CD4-positive, CD25-positive, alpha-beta regulatory T cell (primary cell): ENCODE measurements at regions not wholly inside any gene's neighbourhood (a gene's known extent, or its start where the extent isn't known, plus 50 kb on each side); places are given as distances from the start of the nearest gene placed in this dataset.

Source experiments
- ATAC-seq, 2 donors: fragments of 150-1000 bp; cut with Tn5 transposase; one replicate each; pipeline ENCODE4 v1.10.0; 2021; ENCODE audit warnings: low read depth in 2 of 2, moderate number of reproducible peaks in 2 of 2, moderate library complexity in 1 of 2
- DNase-seq, 3 donors: peaks; one replicate each; pipeline versions ENCODE4 v3.0.0 to v3.0.0-alpha.2; 2012 to 2022; ENCODE audit warnings: mixed read lengths in 1 of 3
- H3K27ac ChIP-seq: one replicate; pipeline ENCODE4 v1.7.0; 2013; ENCODE audit warnings: mild to moderate bottlenecking, low read length; ENCODE audit not compliant: insufficient read depth, poor library complexity, severe bottlenecking
- H3K27me3 ChIP-seq: one replicate; pipeline ENCODE4 v1.7.0; 2013; ENCODE audit warnings: low read length; ENCODE audit not compliant: control insufficient read depth, insufficient read depth
- H3K36me3 ChIP-seq: one replicate; pipeline ENCODE4 v1.7.0; 2013; ENCODE audit warnings: mild to moderate bottlenecking, low read length, moderate library complexity; ENCODE audit not compliant: control insufficient read depth, insufficient read depth
- H3K4me1 ChIP-seq: 2 replicates; pipeline ENCODE4 v1.7.0; 2013; ENCODE audit warnings: mild to moderate bottlenecking, low read length; ENCODE audit not compliant: insufficient read depth, control insufficient read depth, poor library complexity, severe bottlenecking
- H3K4me3 ChIP-seq: one replicate; pipeline ENCODE4 v1.7.0; 2013; ENCODE audit warnings: low read depth, mild to moderate bottlenecking, low read length, moderate library complexity
- H3K9me3 ChIP-seq, 2 experiments: 1 replicate in 1 of 2; 2 replicates in 1 of 2; pipeline ENCODE4 v1.7.0; 2013; ENCODE audit warnings: low read length in 2 of 2, mild to moderate bottlenecking in 1 of 2, moderate library complexity in 1 of 2; ENCODE audit not compliant: control insufficient read depth in 2 of 2
- H3K27ac Mint-ChIP-seq, 3 donors: one replicate each; pipeline ENCODE4 v1.8.0; 2020 to 2022; ENCODE audit warnings: mild to moderate bottlenecking in 3 of 3, mixed read lengths in 3 of 3, moderate library complexity in 2 of 3
- H3K27me3 Mint-ChIP-seq: one replicate; pipeline ENCODE4 v1.8.0; 2022; ENCODE audit warnings: mild to moderate bottlenecking, mixed read lengths
- H3K36me3 Mint-ChIP-seq: one replicate; pipeline ENCODE4 v1.8.0; 2020; ENCODE audit warnings: mixed read lengths
- H3K4me1 Mint-ChIP-seq, 4 donors: one replicate each; pipeline ENCODE4 v1.8.0; 2020 to 2022; ENCODE audit warnings: mixed read lengths in 4 of 4, mild to moderate bottlenecking in 1 of 4
- H3K4me3 Mint-ChIP-seq, 4 donors: one replicate each; pipeline ENCODE4 v1.8.0; 2020 to 2022; ENCODE audit warnings: mild to moderate bottlenecking in 4 of 4, mixed read lengths in 4 of 4, moderate library complexity in 3 of 4
- H3K9me3 Mint-ChIP-seq, 7 donors: one replicate each; pipeline ENCODE4 v1.8.0; 2020 to 2022; ENCODE audit warnings: mixed read lengths in 7 of 7, mild to moderate bottlenecking in 3 of 7, moderate library complexity in 2 of 7

- DNase-seq (no peak), ATAC-seq (no peak)
- Histone ChIP-seq H3K27me3 (no peaks in the 10 kb centered on the region), H3K27ac (no peak overlapping the region), H3K4me1 (no peaks in the 10 kb centered on the region), H3K36me3 (no peaks in the 10 kb centered on the region), H3K4me3 (no peak overlapping the region), H3K9me3 (no peaks in the 10 kb centered on the region)
- H3K27me3 Mint-ChIP-seq = no peaks in the 10 kb centered on the region
- no peak overlapping the region for H3K4me3 Mint-ChIP-seq
- H3K36me3 Mint-ChIP-seq = no peaks in the 10 kb centered on the region
- H3K4me1 Mint-ChIP-seq = no peaks in the 10 kb centered on the region
- H3K9me3 Mint-ChIP-seq = peaks cover 0 to 6% (median 1%) of the 10 kb centered on the region in 7 donors
- no peak overlapping the region for H3K27ac Mint-ChIP-seq
Observed at GRCh38 chr1:221122501-221122900, 243.3 kb downstream of the HLX start.

GRCh38 chr1:221125976-221126375 is 246.7 kb downstream of the HLX start:
- Histone ChIP-seq H3K9me3 (no peaks in the 10 kb centered on the region), H3K36me3 (no peaks in the 10 kb centered on the region), H3K4me3 (no peak overlapping the region), H3K4me1 (no peaks in the 10 kb centered on the region), H3K27ac (no peak overlapping the region), H3K27me3 (no peaks in the 10 kb centered on the region)
- ATAC-seq (no peak), DNase-seq (no peak)
- Mint-ChIP-seq H3K9me3 (peaks cover 0 to 20% (median 1%) of the 10 kb centered on the region in 7 donors), H3K4me3 (no peak overlapping the region), H3K4me1 (no peaks in the 10 kb centered on the region), H3K36me3 (no peaks in the 10 kb centered on the region), H3K27me3 (no peaks in the 10 kb centered on the region), H3K27ac (no peak overlapping the region)

GRCh38 chr1:221137666-221138065 is 258.4 kb downstream of the HLX start:
- no peak overlapping the region for H3K27ac Mint-ChIP-seq
- H3K27me3 ChIP-seq = no peaks in the 10 kb centered on the region
- ATAC-seq (no peak), DNase-seq (no peak)
- no peaks in the 10 kb centered on the region for H3K9me3 Mint-ChIP-seq
- no peak overlapping the region for H3K27ac ChIP-seq
- no peaks in the 10 kb centered on the region for H3K36me3 ChIP-seq
- H3K4me3 ChIP-seq = no peak overlapping the region
- no peaks in the 10 kb centered on the region for H3K9me3 ChIP-seq
- H3K4me3 Mint-ChIP-seq = no peak overlapping the region
- no peaks in the 10 kb centered on the region for H3K27me3 Mint-ChIP-seq
- no peaks in the 10 kb centered on the region for H3K4me1 Mint-ChIP-seq
- H3K36me3 Mint-ChIP-seq = no peaks in the 10 kb centered on the region
- no peaks in the 10 kb centered on the region for H3K4me1 ChIP-seq

GRCh38 chr1:221138516-221138915 is 259.3 kb downstream of the HLX start:
- Histone ChIP-seq H3K27ac (no peak overlapping the region), H3K4me3 (no peak overlapping the region), H3K9me3 (no peaks in the 10 kb centered on the region), H3K27me3 (no peaks in the 10 kb centered on the region), H3K36me3 (no peaks in the 10 kb centered on the region), H3K4me1 (no peaks in the 10 kb centered on the region)
- Mint-ChIP-seq H3K27ac (no peak overlapping the region), H3K4me1 (no peaks in the 10 kb centered on the region), H3K27me3 (no peaks in the 10 kb centered on the region), H3K9me3 (peaks cover 0 to 2% (median 0%) of the 10 kb centered on the region in 7 donors), H3K4me3 (no peak overlapping the region), H3K36me3 (no peaks in the 10 kb centered on the region)
- ATAC-seq (no peak), DNase-seq (no peak)

GRCh38 chr1:221139991-221140390 is 260.7 kb downstream of the HLX start:
- H3K27ac ChIP-seq = no peak overlapping the region
- ATAC-seq (no peak), DNase-seq (no peak)
- no peaks in the 10 kb centered on the region for H3K27me3 ChIP-seq
- H3K9me3 ChIP-seq = no peaks in the 10 kb centered on the region
- H3K36me3 ChIP-seq = no peaks in the 10 kb centered on the region
- Mint-ChIP-seq H3K27ac (no peak overlapping the region), H3K4me3 (no peak overlapping the region), H3K36me3 (no peaks in the 10 kb centered on the region), H3K4me1 (no peaks in the 10 kb centered on the region), H3K9me3 (peaks cover 0 to 2% (median 0%) of the 10 kb centered on the region in 7 donors), H3K27me3 (no peaks in the 10 kb centered on the region)
- no peak overlapping the region for H3K4me3 ChIP-seq
- no peaks in the 10 kb centered on the region for H3K4me1 ChIP-seq

GRCh38 chr1:221141096-221141495 is 261.9 kb downstream of the HLX start:
- H3K4me1 Mint-ChIP-seq = no peaks in the 10 kb centered on the region
- no peaks in the 10 kb centered on the region for H3K27me3 Mint-ChIP-seq
- H3K4me1 ChIP-seq = no peaks in the 10 kb centered on the region
- no peak overlapping the region for H3K27ac ChIP-seq
- H3K4me3 Mint-ChIP-seq = no peak overlapping the region
- no peak overlapping the region for H3K4me3 ChIP-seq
- H3K36me3 ChIP-seq = no peaks in the 10 kb centered on the region
- no peak overlapping the region for H3K27ac Mint-ChIP-seq
- H3K36me3 Mint-ChIP-seq = no peaks in the 10 kb centered on the region
- H3K27me3 ChIP-seq = no peaks in the 10 kb centered on the region
- peaks cover 0 to 2% (median 0%) of the 10 kb centered on the region in 7 donors for H3K9me3 Mint-ChIP-seq
- no peaks in the 10 kb centered on the region for H3K9me3 ChIP-seq
- ATAC-seq (no peak), DNase-seq (no peak)

GRCh38 chr1:221141606-221142285 is 262.5 kb downstream of the HLX start:
- Mint-ChIP-seq H3K4me3 (no peak overlapping the region), H3K27me3 (no peaks in the 10 kb centered on the region), H3K4me1 (no peaks in the 10 kb centered on the region), H3K36me3 (no peaks in the 10 kb centered on the region), H3K27ac (no peak overlapping the region), H3K9me3 (peaks cover 0 to 3% (median 1%) of the 10 kb centered on the region in 7 donors)
- Histone ChIP-seq H3K36me3 (no peaks in the 10 kb centered on the region), H3K4me3 (no peak overlapping the region), H3K4me1 (no peaks in the 10 kb centered on the region), H3K9me3 (no peaks in the 10 kb centered on the region), H3K27ac (no peak overlapping the region), H3K27me3 (no peaks in the 10 kb centered on the region)
- ATAC-seq (no peak), DNase-seq (no peak)

GRCh38 chr1:221148660-221149059 is 269.4 kb downstream of the HLX start:
- H3K27me3 ChIP-seq = no peaks in the 10 kb centered on the region
- Mint-ChIP-seq H3K4me1 (no peaks in the 10 kb centered on the region), H3K27me3 (no peaks in the 10 kb centered on the region), H3K36me3 (no peaks in the 10 kb centered on the region), H3K9me3 (peaks cover 0 to 6% (median 3%) of the 10 kb centered on the region in 7 donors), H3K27ac (no peak overlapping the region), H3K4me3 (no peak overlapping the region)
- H3K36me3 ChIP-seq = no peaks in the 10 kb centered on the region
- no peak overlapping the region for H3K4me3 ChIP-seq
- DNase-seq = no peak
- no peak overlapping the region for H3K27ac ChIP-seq
- no peak for ATAC-seq
- no peaks in the 10 kb centered on the region for H3K9me3 ChIP-seq
- no peaks in the 10 kb centered on the region for H3K4me1 ChIP-seq
